DOHH2 (cell line): ENCODE measurements at regions not wholly inside any gene's neighbourhood (a gene's known extent, or its start where the extent isn't known, plus 50 kb on each side); places are given as distances from the start of the nearest gene placed in this dataset.

Source experiments
- H3F3A ChIP-seq: fragments of 200-600 bp; sonication (generic), shearing (Covaris generic); 2 replicates; pipeline ENCODE4 v1.6.0; 2016; ENCODE audit warnings: antibody characterized with exemption, mild to moderate bottlenecking; ENCODE audit not compliant: control insufficient read depth, insufficient read depth
- H3K27ac ChIP-seq: fragments of 200-600 bp; sonication (generic); 2 replicates; pipeline ENCODE4 v1.5.1; 2014; ENCODE audit warnings: low read depth, mild to moderate bottlenecking, low read length, moderate library complexity
- H3K27me3 ChIP-seq: fragments of 200-600 bp; sonication (generic); 2 replicates; pipeline ENCODE4 v1.6.1; 2014; ENCODE audit warnings: mild to moderate bottlenecking, low read length, mixed read lengths; ENCODE audit not compliant: control insufficient read depth
- H3K36me3 ChIP-seq: fragments of 200-600 bp; sonication (generic); 2 replicates; pipeline ENCODE4 v1.6.1; 2014; ENCODE audit warnings: mild to moderate bottlenecking, low read length, moderate library complexity, mixed read lengths; ENCODE audit not compliant: control insufficient read depth
- H3K4me1 ChIP-seq: fragments of 200-600 bp; sonication (generic); 2 replicates; pipeline ENCODE4 v1.6.1; 2014; ENCODE audit warnings: mild to moderate bottlenecking, low read length, mixed read lengths; ENCODE audit not compliant: control insufficient read depth
- H3K4me2 ChIP-seq: fragments of 200-600 bp; sonication (generic); 2 replicates; pipeline ENCODE4 v1.6.0; 2014; ENCODE audit warnings: mild to moderate bottlenecking, low read length, moderate library complexity
- H3K4me3 ChIP-seq: fragments of 200-600 bp; sonication (generic); 2 replicates; pipeline ENCODE4 v1.5.1; 2014; ENCODE audit warnings: mild to moderate bottlenecking, low read length, mixed read lengths
- H3K79me2 ChIP-seq: fragments of 200-600 bp; sonication (generic); 2 replicates; pipeline ENCODE4 v1.6.1; 2014; ENCODE audit warnings: mild to moderate bottlenecking, low read length, mixed read lengths; ENCODE audit not compliant: control insufficient read depth
- H3K9me2 ChIP-seq: fragments of 200-600 bp; sonication (generic); replicated peaks from 2 replicates; pipeline ENCODE4 v1.6.1; 2014; ENCODE audit warnings: mild to moderate bottlenecking, low read length, mixed read lengths; ENCODE audit not compliant: control insufficient read depth
- H3K9me3 ChIP-seq: fragments of 200-600 bp; sonication (generic); 2 replicates; pipeline ENCODE4 v1.6.1; 2014; ENCODE audit warnings: antibody characterized with exemption, low read length, mixed read lengths; ENCODE audit not compliant: control insufficient read depth, insufficient read depth
- H4K20me1 ChIP-seq: fragments of 200-600 bp; sonication (generic); 2 replicates; pipeline ENCODE4 v1.6.0; 2014; ENCODE audit warnings: low read depth, mild to moderate bottlenecking, antibody characterized with exemption, low read length, moderate library complexity; ENCODE audit not compliant: control insufficient read depth, insufficient read depth
- EZH2phosphoT487 ChIP-seq: fragments of 200-600 bp; sonication (generic); IDR thresholded peaks from 2 replicates; pipeline ENCODE4 v1.6.1; 2017; ENCODE audit warnings: borderline replicate concordance, mild to moderate bottlenecking, antibody characterized with exemption, low read length, moderate library complexity, mixed read lengths
- TF ChIP-seq, protein P1 (sequence below): fragments of 200-600 bp; sonication (generic); IDR thresholded peaks from one replicate; pipeline ENCODE4 v1.5.1; 2014; ENCODE audit warnings: antibody characterized with exemption, mild to moderate bottlenecking, low read depth, low read length; ENCODE audit not compliant: poor library complexity, severe bottlenecking

DNA sequence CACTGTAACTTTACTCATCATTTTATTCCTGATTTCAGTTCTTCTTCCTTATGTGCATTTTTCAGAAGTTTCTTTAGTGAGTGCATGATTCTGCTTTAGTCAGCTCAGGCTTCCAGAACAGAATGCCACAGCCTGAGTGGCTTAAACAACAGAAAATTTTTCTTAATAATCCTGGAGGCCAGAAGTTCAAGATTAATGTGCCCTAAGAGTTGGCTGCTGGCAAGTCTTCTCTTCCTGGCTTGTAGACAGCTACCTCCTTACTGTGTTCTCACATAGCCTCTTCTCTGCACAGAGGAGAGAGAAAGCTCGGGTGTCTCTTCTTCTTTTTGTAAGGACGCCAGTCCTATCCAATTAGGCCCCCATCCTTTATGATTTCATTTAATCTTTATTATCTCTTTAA, 443.1 kb upstream of the RGS17 start:
- no peak overlapping the region for H3K4me2 ChIP-seq
- no peaks in the 10 kb centered on the region for H4K20me1 ChIP-seq
- H3K4me1 ChIP-seq: no peaks in the 10 kb centered on the region
- H3K9me2 ChIP-seq: no peaks in the 10 kb centered on the region
- TF ChIP-seq EZH2phosphoT487: no peak
- TF ChIP-seq, protein P1, sequence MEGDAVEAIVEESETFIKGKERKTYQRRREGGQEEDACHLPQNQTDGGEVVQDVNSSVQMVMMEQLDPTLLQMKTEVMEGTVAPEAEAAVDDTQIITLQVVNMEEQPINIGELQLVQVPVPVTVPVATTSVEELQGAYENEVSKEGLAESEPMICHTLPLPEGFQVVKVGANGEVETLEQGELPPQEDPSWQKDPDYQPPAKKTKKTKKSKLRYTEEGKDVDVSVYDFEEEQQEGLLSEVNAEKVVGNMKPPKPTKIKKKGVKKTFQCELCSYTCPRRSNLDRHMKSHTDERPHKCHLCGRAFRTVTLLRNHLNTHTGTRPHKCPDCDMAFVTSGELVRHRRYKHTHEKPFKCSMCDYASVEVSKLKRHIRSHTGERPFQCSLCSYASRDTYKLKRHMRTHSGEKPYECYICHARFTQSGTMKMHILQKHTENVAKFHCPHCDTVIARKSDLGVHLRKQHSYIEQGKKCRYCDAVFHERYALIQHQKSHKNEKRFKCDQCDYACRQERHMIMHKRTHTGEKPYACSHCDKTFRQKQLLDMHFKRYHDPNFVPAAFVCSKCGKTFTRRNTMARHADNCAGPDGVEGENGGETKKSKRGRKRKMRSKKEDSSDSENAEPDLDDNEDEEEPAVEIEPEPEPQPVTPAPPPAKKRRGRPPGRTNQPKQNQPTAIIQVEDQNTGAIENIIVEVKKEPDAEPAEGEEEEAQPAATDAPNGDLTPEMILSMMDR: no peak
- no peaks in the 10 kb centered on the region for H3F3A ChIP-seq
- no peaks in the 10 kb centered on the region for H3K27me3 ChIP-seq
- H3K9me3 ChIP-seq: no peaks in the 10 kb centered on the region
- H3K79me2 ChIP-seq: no peaks in the 10 kb centered on the region
- H3K4me3 ChIP-seq: no peak overlapping the region
- H3K27ac ChIP-seq: no peak overlapping the region
- no peaks in the 10 kb centered on the region for H3K36me3 ChIP-seq

DNA sequence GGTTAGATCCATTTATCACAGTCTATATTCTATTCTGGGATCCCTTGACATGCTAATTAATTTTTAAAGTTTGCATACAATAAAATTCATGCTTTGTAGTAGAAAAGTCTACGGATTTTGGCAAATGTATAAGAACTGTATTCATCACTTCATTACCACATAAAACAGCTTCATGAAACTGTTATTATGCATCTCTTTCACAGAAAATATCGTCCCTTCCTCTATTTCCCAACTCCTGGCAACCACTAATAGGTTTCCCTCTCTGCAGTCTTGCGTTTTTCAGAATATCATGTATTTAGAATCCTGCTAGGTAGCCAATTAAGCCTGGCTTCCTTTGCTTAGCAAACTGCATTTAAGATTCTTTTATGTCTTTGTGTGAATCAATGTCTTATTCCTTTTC, 441.3 kb upstream of the RGS17 start:
- TF ChIP-seq, protein P1: no peak
- TF ChIP-seq EZH2phosphoT487: no peak
- no peaks in the 10 kb centered on the region for H3K36me3 ChIP-seq
- H3K4me3 ChIP-seq: no peak overlapping the region
- no peaks in the 10 kb centered on the region for H3K27me3 ChIP-seq
- H3K4me2 ChIP-seq: no peak overlapping the region
- no peaks in the 10 kb centered on the region for H3K4me1 ChIP-seq
- no peaks in the 10 kb centered on the region for H3K9me3 ChIP-seq
- no peaks in the 10 kb centered on the region for H4K20me1 ChIP-seq
- H3K79me2 ChIP-seq: no peaks in the 10 kb centered on the region
- no peaks in the 10 kb centered on the region for H3K9me2 ChIP-seq
- no peaks in the 10 kb centered on the region for H3F3A ChIP-seq
- H3K27ac ChIP-seq: no peak overlapping the region

DNA sequence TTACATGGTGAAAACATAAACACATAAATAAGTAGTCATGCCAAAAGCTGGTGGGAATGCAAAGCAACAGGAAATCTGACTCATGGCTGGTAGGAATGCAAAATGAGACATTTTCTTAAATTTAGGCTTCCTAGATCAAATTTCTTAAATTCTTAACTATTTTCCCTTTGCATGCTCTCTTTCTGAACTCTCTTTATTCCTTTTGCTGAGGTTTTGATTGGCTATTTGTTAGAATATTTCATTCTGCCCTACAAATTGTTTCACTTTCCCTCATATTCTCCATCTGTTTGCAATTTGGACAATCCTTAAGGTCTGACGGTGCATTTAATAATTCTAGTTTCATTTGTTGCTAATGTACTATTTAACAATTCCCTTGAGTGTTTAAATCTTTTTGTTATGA, 437.5 kb upstream of the RGS17 start:
- H3K9me2 ChIP-seq: no peaks in the 10 kb centered on the region
- H3K27ac ChIP-seq: no peak overlapping the region
- TF ChIP-seq, protein P1: no peak
- TF ChIP-seq EZH2phosphoT487: no peak
- H3F3A ChIP-seq: no peaks in the 10 kb centered on the region
- H3K79me2 ChIP-seq: no peaks in the 10 kb centered on the region
- no peak overlapping the region for H3K4me3 ChIP-seq
- no peak overlapping the region for H3K4me2 ChIP-seq
- no peaks in the 10 kb centered on the region for H3K27me3 ChIP-seq
- H3K4me1 ChIP-seq: no peaks in the 10 kb centered on the region
- H4K20me1 ChIP-seq: no peaks in the 10 kb centered on the region
- no peaks in the 10 kb centered on the region for H3K9me3 ChIP-seq
- H3K36me3 ChIP-seq: no peaks in the 10 kb centered on the region

DNA sequence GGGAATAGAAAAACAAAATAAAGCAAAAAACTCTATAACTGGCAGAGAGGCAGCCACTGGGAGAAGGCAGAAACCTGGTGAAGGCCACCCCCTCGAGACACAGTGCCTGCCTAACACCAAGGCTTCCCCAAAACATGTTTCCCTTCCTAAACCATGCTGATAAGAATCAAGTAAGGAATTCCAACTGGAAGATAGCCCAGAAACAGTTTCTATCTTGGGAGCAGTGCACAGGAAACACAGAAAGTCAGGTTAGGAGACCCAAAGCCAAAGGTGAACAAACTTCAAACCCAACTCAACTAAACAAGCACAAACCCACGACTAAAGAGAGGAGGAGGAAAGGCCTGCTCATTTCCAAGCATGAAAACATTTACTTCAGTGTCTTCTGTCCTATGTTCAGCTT, 433.7 kb upstream of the RGS17 start:
- Histone ChIP-seq H4K20me1 (no peaks in the 10 kb centered on the region), H3K36me3 (no peaks in the 10 kb centered on the region), H3F3A (no peaks in the 10 kb centered on the region), H3K27ac (no peak overlapping the region), H3K4me2 (no peak overlapping the region), H3K9me2 (no peaks in the 10 kb centered on the region), H3K27me3 (no peaks in the 10 kb centered on the region), H3K79me2 (no peaks in the 10 kb centered on the region), H3K4me3 (no peak overlapping the region), H3K9me3 (no peaks in the 10 kb centered on the region), H3K4me1 (no peaks in the 10 kb centered on the region)
- TF ChIP-seq, protein P1: no peak
- no peak for TF ChIP-seq EZH2phosphoT487
